Heart right ventricle (tissue), 16 donors: ENCODE measurements at regions not wholly inside any gene's neighbourhood (a gene's known extent, or its start where the extent isn't known, plus 50 kb on each side); places are given as distances from the start of the nearest gene placed in this dataset.

ENCODE experiments used
- ATAC-seq, 8 donors: fragments of 200-7000 bp; cut with Tn5 transposase; one replicate each; pipeline ENCODE4 v1.9.1; 2020; ENCODE audit warnings: mild to moderate bottlenecking in 8 of 8, moderate library complexity in 8 of 8, moderate number of reproducible peaks in 1 of 8
- DNase-seq, 2 donors: peaks; one replicate each; pipeline ENCODE4 v3.0.0-alpha.2; 2020
- H3K27ac ChIP-seq, 10 donors: fragments of 200-600 bp; sonication (generic) in 2 of 10; one replicate each; pipeline versions ENCODE4 v1.5.0 to v1.8.0; 2020 to 2022; ENCODE audit warnings: mild to moderate bottlenecking in 3 of 10
- H3K27me3 ChIP-seq, 7 donors: fragments of 200-600 bp; one replicate each; pipeline ENCODE4 v1.8.0; 2021 to 2022; ENCODE audit warnings: mild to moderate bottlenecking in 2 of 7
- H3K36me3 ChIP-seq, 9 donors: fragments of 200-600 bp; sonication (generic) in 1 of 9; one replicate each; pipeline versions ENCODE4 v1.5.0 to v1.8.0; 2020 to 2022; ENCODE audit warnings: mild to moderate bottlenecking in 2 of 9
- H3K4me1 ChIP-seq, 9 donors: fragments of 200-600 bp; sonication (generic) in 1 of 9; one replicate each; pipeline versions ENCODE4 v1.5.0 to v1.8.0; 2020 to 2022; ENCODE audit warnings: mild to moderate bottlenecking in 4 of 9
- H3K4me3 ChIP-seq, 10 donors: fragments of 200-600 bp; sonication (generic) in 2 of 10; one replicate each; pipeline versions ENCODE4 v1.5.0 to v1.8.0; 2020 to 2022; ENCODE audit warnings: mild to moderate bottlenecking in 7 of 10, moderate library complexity in 2 of 10
- H3K9me3 ChIP-seq, 11 donors: fragments of 200-600 bp in 10 of 11; sonication (generic) in 2 of 11; one replicate each; pipeline versions ENCODE4 v1.5.0 to v1.8.0; 2013 to 2022; ENCODE audit warnings: mild to moderate bottlenecking in 2 of 11, control low read depth in 1 of 11, moderate library complexity in 1 of 11
- CTCF ChIP-seq, 9 donors: fragments of 200-600 bp; sonication (generic) in 2 of 9; IDR thresholded peaks; one replicate each; pipeline versions ENCODE4 v1.5.0 to v1.8.0; 2021 to 2022; ENCODE audit warnings: antibody characterized with exemption in 9 of 9, mild to moderate bottlenecking in 5 of 9, moderate library complexity in 1 of 9
- WGBS, 2 donors: extraction: QIAGEN DNeasy Blood & Tissue Kit; methylation state at CpG; one replicate each; pipeline ENCODE4 v1.1.7; 2013; ENCODE audit warnings: inconsistent platforms in 1 of 2; 5-methylcytosine and 5-hydroxymethylcytosine counted together
- intact Hi-C, 10 donors: fragments of 100-400 bp; cut with DNase I; formaldehyde crosslinking; loops; one replicate each; pipeline versions ENCODE4 v1.11.1 to v1.14.2; 2022
- donor health status: Arrhythmogenic right ventricular cardiomyopathy.
- donor health status: ischemic (EF 13 %, LVEDD 7.1; RV severe dilation, severe dysfunction).
- donor health status: healthy with polysubstance abuse.
- donor health status: DM: no; HTN: yes; CAD: no.
- donor health status: DM: no; HTN: no; CAD: no.
- donor health status: ischemic (EF 25% LVEDD 6.9; RV normal size, moderate dysfunction).
- donor health status: ischemic (EF 25% LVEDD 5.7; RV mildly dilated, moderate dysfunction).
- donor health status: healthy.
- donor health status: DM: yes; HTN: yes; CAD: no.
- donor health status: Ischemic cardiomyopathy.
- donor health status: ischemic (EF 35%, LVEDD 5.7; RV mildly dilated, moderate dysfunction).
- donor health status: nonischemic (EF 11% LVEDD 7.7; RV severe dilation, severe dysfunction).
- donor health status: DM: yes; HTN: yes; CAD: no.
- donor health status: PGD.
- donor health status: ischemic (EF 29% LVEDD 5.4; RV normal size, mild dysfunction).
- donor health status: nonischemic (EF 23%, LVEDD 6.1; RV moderate dilation, normal function).

- Histone ChIP-seq H3K4me3 (no peak overlapping the region), H3K36me3 (no peaks in the 10 kb centered on the region), H3K4me1 (peaks cover 0 to 25% (median 16%) of the 10 kb centered on the region in 9 donors), H3K27ac (no peak overlapping the region), H3K9me3 (peaks cover 0 to 8% (median 0%) of the 10 kb centered on the region in 11 donors), H3K27me3 (no peaks in the 10 kb centered on the region)
- peak in 1 of 8 donors; percentile 34 for ATAC-seq
- DNase-seq, result no peak
- TF ChIP-seq CTCF (IDR thresholded peaks at IDR 0.05), result no peak
- WGBS, 2 donors, result 78 to 82% methylated on average over 4 of the region's 4 CpGs
- intact Hi-C loops, result loop anchor here in 5 of 10 donors (5.0 to 10.0 kb wide), 5 partner anchors 46 to 1048 kb away; no protein-coding TSS in a partner anchor
Measured at GRCh38 chr9:14403081-14403480, 89.1 kb upstream of the NFIB start.

GRCh38 chr9:14402583-14402982 is 88.6 kb upstream of the NFIB start:
- intact Hi-C loops, result loop anchor here in 5 of 10 donors (5.0 to 10.0 kb wide), 5 partner anchors 45 to 1048 kb away; no protein-coding TSS in a partner anchor
- 84 to 96% methylated on average over 3 of the region's 3 CpGs for WGBS, 2 donors

GRCh38 chr9:14401911-14402310 is 88.0 kb upstream of the NFIB start:
- WGBS, 2 donors, result 85 to 90% methylated on average over 2 of the region's 2 CpGs
- intact Hi-C loops, result loop anchor here in 5 of 10 donors (2.0 to 10.0 kb wide), 7 partner anchors 45 to 1049 kb away; no protein-coding TSS in a partner anchor
- no peak for ATAC-seq
- no peak for DNase-seq
- H3K4me1 ChIP-seq, result peaks cover 0 to 25% (median 16%) of the 10 kb centered on the region in 9 donors
- peaks cover 0 to 8% (median 0%) of the 10 kb centered on the region in 11 donors for H3K9me3 ChIP-seq
- no peaks in the 10 kb centered on the region for H3K36me3 ChIP-seq
- no peak overlapping the region for H3K4me3 ChIP-seq
- TF ChIP-seq CTCF (IDR thresholded peaks at IDR 0.05), result no peak
- H3K27ac ChIP-seq, result no peak overlapping the region
- no peaks in the 10 kb centered on the region for H3K27me3 ChIP-seq

More at GRCh38 chr9:14402583-14402982, 88.6 kb upstream of the NFIB start:
- no peak for ATAC-seq
- Histone ChIP-seq H3K4me1 (peaks cover 0 to 25% (median 16%) of the 10 kb centered on the region in 9 donors), H3K27me3 (no peaks in the 10 kb centered on the region), H3K9me3 (peaks cover 0 to 8% (median 0%) of the 10 kb centered on the region in 11 donors), H3K4me3 (no peak overlapping the region), H3K27ac (no peak overlapping the region), H3K36me3 (no peaks in the 10 kb centered on the region)
- no peak for TF ChIP-seq CTCF (IDR thresholded peaks at IDR 0.05)
- no peak for DNase-seq

- 41 to 45% methylated on average over 6 of the region's 6 CpGs for WGBS, 2 donors
- DNase-seq (peak; percentile 15 to 69), ATAC-seq (peak; percentile 80 to 94 (median 88))
- intact Hi-C loops, result loop anchor here in 5 of 10 donors (2.0 to 10.0 kb wide), 7 partner anchors 43 to 1048 kb away; no protein-coding TSS in a partner anchor
- peaks cover 0 to under 1% (median 0%) of the 10 kb centered on the region in 11 donors for H3K9me3 ChIP-seq
- H3K27me3 ChIP-seq, result no peaks in the 10 kb centered on the region
- H3K27ac ChIP-seq, result peak overlapping the region in 4 of 10 donors; percentile 4 to 42 (median 24)
- TF ChIP-seq CTCF (IDR thresholded peaks at IDR 0.05), result peak; percentile 40 to 80 (median 64)
- H3K4me3 ChIP-seq, result peak overlapping the region in 5 of 10 donors; percentile 19 to 35 (median 30)
- no peaks in the 10 kb centered on the region for H3K36me3 ChIP-seq
- peaks cover 0 to 27% (median 16%) of the 10 kb centered on the region in 9 donors for H3K4me1 ChIP-seq
Measured at GRCh38 chr9:14400658-14400995, 86.7 kb upstream of the NFIB start.
